Neural progenitor cell (in vitro differentiated cells): ENCODE measurements at regions not wholly inside any gene's neighbourhood (a gene's known extent, or its start where the extent isn't known, plus 50 kb on each side); places are given as distances from the start of the nearest gene placed in this dataset.

Experiments
- EZH2 ChIP-seq: fragments of 200-600 bp; sonication (generic); IDR thresholded peaks from 2 replicates; pipeline ENCODE4 v1.6.1; 2017; ENCODE audit warnings: antibody characterized with exemption, mild to moderate bottlenecking, moderate library complexity
- TF ChIP-seq, protein P1 (sequence below): fragments of 200-600 bp; sonication (generic); IDR thresholded peaks from 2 replicates; pipeline ENCODE4 v1.5.1; 2017; ENCODE audit warnings: antibody characterized with exemption, mild to moderate bottlenecking

DNA sequence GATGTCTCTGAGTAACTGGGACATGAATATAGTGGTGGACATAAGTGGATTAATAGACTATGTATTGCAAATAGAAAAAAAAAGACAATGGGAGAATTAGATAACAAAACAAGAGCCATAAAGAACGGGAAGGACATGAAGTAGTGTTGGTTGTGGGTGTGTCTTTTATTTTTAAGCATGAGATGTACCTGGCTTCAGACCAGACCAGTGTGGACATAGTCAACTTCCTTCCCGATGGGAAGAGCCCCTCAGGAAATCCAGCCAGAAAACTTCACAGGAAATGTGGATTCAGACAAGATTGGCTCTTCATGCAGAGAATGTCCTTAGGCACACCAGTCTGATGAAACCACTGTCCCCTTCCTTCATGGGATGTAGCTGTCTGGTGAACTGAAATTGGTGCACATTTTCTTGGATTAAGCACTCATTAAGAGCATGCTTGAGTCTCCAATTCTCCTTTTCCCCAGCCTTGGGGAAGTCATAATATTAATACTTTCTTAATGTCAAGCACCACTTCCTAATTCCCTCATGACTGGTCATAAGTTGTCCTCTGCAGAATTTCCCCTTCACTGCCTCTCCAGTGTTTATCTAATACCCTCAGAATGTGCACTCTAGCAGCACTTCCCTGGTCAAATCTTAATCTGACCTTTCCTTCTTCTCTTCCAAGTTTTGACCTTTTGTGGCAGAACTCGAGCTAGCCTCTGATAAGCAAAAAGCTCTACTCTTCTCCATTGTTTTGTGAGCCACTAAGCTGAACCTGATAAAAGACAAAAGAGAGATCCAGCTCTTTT lies 350.6 kb upstream of the MAF start:
- TF ChIP-seq, protein P1, sequence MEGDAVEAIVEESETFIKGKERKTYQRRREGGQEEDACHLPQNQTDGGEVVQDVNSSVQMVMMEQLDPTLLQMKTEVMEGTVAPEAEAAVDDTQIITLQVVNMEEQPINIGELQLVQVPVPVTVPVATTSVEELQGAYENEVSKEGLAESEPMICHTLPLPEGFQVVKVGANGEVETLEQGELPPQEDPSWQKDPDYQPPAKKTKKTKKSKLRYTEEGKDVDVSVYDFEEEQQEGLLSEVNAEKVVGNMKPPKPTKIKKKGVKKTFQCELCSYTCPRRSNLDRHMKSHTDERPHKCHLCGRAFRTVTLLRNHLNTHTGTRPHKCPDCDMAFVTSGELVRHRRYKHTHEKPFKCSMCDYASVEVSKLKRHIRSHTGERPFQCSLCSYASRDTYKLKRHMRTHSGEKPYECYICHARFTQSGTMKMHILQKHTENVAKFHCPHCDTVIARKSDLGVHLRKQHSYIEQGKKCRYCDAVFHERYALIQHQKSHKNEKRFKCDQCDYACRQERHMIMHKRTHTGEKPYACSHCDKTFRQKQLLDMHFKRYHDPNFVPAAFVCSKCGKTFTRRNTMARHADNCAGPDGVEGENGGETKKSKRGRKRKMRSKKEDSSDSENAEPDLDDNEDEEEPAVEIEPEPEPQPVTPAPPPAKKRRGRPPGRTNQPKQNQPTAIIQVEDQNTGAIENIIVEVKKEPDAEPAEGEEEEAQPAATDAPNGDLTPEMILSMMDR = no peak
- no peak for TF ChIP-seq EZH2
